NCI-H69 (cell line): ENCODE measurements at regions not wholly inside any gene's neighbourhood (a gene's known extent, or its start where the extent isn't known, plus 50 kb on each side); places are given as distances from the start of the nearest gene placed in this dataset.
A peak's percentile ranks its signal among the peaks of the same experiment; 100 is the strongest.

Experiments
- DNase-seq: peaks from one replicate; lab custom pipeline; 2025; lab: John Stamatoyannopoulos, UW

DNA sequence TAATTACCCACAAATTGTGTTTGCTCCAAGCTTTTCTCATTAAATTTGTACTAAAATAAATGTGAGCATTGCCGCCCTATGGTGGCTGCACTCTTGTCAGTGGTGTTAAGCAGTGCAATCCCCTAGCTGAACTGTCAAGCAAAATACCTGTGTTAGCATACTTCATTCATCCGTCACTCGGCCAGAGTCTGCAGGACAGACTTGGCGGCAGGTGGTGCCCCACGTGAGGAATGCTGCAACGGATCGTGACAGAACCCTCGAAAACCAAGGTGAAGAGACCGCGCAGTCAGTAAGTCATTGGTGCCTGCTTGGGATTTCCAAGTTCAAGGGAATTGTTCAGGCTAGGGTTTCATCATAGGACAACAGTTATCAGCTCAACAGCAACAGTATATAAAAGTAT, 1592.1 kb upstream of the TENM4 start:
- no peak for DNase-seq

DNA sequence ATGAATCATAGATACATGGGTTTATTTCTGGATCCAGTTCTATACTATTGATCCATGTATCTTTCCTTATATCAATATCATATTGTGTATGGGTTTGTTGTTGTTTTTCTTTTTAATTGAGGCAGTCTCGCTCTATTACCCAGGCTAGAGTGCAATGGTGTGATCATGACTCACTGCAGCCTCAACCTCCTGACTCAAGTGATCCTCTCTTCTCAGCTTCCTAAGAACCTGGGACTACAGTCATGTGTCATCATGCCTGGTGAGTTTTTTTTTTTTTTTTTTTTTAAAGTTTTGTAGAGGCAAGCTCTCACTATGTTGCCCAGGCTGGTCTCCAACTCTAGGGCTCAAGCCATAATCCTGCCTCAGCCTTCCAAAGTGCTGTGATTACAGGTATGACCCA, 1589.4 kb upstream of the TENM4 start:
- DNase-seq = no peak

DNA sequence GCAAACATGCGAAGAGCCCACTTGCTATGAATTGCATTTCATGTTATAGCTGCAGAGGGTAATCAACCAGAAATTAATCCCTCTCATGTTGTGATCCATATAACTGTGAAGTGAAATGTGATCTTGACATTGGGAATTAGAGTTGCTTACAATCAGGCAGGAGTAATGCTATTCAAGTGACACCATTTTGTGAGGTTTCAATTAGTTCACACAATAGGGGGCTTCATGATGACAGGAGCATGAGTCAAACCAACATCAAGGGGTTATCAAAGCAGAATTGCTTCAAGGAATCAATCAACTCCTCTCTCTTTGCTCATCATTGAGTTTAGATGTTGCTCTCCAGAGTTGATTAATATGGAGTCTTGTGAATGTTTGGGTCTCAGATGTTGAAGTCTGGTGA, 1585.2 kb upstream of the TENM4 start:
- DNase-seq = no peak

DNA sequence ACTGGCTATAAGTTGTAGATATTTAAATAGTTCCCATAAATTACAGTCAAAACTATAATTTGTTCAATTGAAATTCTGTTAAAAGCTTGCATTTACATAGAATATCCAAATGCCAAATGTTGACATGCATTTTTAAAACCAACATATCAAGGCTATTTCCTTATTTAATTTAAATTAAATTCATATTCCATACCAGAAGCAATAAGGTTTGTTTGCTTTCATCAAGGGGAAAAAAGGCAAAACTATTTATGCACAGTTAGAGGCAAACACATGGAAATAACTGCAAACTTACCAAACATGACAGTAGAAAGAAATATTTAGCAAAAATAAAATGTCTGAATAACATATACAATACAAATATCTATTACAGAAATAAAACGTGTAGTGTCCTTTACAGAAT, 1581.2 kb upstream of the TENM4 start:
- DNase-seq = no peak

DNA sequence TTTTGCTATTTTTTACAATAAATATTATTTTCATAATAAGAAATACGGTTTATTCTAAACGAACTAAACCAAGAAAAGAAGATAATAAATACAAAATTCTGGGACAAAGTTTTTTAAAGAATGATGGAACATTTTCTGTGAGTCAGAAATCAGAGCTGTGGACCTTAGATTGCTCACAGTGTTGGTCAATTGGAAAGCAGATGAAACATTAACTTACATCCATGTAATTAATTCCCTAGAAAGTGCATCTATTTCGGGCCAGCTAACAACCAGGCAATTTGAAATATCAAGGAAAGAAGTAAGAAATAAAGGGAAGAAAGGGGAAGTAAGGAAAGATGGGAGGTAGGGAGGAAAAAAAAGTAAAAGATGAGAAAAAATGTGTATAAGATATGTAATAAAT, 1569.8 kb upstream of the TENM4 start:
- DNase-seq = no peak

DNA sequence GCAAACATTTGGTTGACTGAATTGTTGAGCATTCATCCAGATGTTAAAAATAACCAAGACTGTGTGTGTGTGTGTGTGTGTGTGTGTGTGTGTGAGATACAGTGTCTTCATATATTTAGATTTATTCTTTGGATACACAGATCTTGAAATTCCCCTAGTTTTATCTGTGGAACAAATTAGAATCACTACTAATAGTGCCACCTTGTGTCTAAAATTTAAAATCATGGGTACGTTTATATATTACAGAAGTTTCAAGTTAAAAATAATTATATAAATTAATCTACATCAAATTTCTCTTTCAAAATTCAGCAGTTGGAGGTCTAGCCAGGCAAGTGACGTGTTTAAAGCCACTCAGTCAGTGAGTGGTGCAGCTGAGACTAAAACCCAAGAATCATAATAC, 1566.2 kb upstream of the TENM4 start:
- DNase-seq = peak; percentile 7

DNA sequence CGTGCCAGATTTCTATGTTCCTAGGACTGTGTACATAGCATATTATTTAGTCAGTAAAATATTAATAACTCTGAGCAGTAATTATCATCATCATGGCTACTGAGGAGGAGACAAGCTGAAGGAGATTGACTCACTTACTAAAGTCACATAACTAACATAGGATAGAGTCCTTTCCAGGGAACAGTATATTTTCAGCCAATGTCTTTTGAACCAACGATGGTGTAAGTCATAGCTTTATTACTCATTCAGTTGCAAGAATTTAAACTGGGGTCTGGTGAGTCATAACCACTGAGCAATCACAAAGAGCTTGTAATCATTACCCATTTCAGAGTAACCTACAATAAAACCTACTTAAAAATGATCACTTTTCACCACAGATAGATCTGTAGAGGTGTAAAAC, 1564.8 kb upstream of the TENM4 start:
- DNase-seq = peak; percentile 14

DNA sequence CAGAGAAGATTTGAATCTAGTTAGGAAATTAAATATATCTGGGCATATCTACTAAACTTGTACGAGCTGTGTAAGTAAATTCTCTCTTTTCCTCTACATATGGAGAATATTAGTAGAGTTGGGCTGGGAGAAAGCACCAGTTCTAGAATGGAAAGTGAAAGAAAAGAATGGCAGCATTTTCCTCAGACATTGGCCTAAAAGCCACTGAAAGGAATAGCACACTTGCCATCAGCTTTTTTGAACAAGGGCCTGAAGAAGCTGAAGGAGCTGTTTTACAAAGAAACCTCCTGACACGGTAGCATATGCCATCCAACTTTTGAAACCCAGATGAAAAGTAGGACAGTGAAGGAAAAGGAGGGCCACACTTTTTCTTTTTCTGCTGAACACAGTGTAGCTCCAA, 1563.7 kb upstream of the TENM4 start:
- no peak for DNase-seq

DNA sequence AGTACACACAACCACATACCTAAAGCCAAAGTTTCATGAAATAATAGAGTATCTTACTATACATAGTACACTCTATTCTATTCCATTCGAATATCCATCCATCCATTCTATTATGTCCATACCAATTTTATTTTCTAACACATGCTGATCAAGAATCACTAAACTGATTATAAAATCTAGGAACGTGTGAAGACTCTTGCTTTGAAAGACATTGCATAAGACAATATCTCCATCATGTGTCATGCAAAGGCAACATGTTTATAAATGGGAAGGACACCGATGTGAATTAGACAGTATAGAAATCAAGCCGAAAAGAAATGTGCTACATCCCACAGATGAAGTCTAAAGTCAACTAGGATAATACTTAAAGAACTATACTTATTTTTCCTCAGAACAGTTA, 1561.5 kb upstream of the TENM4 start:
- DNase-seq = no peak

DNA sequence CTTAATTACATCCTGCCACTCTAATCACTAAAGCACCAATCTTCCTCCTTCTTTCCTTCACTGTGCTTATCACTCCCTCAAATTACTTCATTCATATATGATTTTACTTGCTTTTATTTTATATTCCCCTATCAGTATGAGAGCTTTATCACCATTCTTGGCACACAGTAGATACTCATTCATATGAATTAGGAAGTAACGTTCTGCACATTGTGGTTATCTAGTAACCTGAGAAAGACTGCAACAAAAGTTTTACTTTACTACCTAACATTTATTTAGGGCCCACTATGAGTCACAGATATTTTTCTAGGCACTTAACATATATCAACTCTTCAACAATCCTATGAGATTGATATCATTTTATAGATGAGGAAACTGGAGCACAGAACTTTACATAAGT, 1559.9 kb upstream of the TENM4 start:
- DNase-seq = no peak

DNA sequence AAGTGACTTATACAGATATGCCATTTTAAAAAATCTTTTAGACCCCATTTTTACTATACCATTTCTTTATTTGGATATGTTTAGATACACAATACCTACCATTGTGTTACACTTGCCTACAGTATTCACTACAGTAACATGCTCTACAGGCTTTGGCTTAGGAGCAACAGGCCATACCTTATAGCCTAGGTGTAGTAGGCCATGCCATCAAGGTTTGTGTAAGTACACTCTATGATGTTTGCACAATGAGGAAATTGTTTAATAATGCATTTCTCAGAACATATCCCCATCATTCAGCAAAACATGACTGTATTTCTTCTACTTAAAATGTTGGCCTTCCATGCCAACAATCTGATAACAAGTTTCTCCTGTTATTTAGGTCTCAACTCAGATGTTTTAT, 1559.5 kb upstream of the TENM4 start:
- DNase-seq = no peak

DNA sequence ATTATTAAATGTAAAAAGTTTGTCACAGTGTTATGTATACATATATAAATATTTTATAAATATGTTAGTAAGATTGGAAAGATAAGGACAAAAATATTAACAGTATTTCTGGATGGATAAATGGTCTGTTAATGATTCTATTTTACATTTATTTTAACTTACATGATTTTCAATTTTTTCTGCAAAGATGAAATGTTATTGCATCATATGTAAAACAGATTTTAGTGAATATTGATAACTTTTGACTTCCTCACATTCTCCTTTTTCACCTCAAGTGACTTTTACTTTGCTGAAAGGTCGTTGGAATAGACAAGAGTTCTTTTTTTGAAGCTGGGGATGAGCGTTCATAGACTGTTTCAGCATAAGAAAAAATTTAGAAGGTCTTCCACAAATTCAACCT, 1554.7 kb upstream of the TENM4 start:
- no peak for DNase-seq

DNA sequence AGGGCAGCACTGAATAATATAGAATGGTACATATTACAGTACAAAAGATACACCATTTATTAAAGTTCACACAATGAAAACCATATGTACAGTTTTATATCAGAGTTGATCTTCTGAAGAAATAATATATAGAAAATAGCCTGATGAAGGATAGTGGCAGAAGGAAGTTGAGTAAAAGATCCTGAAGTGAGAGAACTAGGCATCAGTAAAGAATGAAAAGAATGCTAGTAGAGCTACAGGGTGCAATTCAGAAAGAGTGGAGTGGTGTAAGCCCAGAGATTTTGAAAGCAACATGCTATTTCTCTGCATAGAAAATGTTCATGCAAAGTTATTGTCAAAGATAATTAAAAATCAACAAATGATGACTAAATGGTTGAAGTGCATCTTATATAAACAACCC, 1552.7 kb upstream of the TENM4 start:
- DNase-seq = no peak

DNA sequence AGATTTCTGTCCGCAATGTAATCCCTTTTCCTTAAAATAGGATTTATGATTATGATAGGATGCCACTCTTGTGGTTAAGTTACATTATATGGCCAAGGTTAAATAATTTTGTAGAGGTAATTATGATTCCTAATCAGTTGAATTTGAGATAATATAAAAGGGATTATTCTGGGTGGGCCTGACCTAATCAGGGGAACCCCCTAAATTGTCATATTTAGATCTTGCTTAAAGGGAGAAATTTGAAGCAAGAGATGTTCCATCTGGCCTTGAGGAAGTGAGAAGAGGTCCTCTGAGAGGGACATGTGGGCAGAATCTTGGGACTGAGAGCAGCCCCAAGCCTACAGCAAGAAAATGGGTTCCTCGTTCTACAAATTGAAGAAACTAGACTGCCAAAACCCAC, 1550.1 kb upstream of the TENM4 start:
- DNase-seq = no peak

DNA sequence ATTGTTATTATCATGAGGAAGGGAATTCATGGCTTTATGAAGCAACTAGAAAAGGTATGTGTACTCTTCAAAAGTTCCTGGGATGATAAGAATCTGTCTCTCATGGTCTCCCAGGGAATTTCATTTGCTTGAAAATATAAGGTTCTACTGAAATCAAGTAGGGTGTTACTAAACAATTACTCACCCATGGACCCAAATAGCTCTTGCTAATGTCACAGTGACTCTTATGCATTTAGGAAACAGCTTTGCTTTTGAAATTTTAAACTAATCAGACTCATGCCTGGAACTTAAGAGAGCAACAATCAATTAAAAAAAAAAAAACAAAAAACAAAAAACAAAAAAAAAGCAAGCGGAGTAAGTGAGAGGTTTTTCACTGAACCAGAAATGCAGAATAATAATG, 1546.3 kb upstream of the TENM4 start:
- no peak for DNase-seq

DNA sequence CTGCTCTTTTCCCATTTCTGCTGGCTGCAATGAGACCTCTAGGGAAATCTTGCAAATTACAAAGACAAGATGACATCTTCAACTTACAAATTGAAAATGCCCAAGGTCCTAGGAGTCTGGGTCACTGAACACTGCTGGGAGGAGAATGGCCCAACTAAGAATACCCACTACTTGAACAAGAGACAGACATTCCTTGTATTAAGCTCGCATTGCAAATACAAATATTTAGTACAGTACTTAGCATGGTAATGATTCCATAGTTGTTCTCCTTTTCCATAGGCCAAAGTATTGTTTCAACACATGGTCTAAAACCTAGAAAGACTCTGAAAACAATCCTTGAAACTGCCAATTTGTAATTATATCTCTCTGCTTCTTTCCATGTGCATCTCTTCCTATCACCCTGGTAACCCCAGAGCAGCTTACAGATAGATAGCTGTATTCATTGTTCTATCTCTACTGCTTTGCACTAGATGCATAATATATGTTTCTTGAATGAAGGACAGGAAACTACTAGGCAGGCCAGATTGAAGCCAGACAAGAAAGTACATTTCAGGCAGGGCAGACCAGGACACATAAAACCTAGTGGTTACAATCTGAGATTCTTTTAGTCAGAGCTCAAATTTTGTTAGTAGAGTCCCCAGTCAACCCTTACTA, 1545.7 kb upstream of the TENM4 start:
- no peak for DNase-seq

DNA sequence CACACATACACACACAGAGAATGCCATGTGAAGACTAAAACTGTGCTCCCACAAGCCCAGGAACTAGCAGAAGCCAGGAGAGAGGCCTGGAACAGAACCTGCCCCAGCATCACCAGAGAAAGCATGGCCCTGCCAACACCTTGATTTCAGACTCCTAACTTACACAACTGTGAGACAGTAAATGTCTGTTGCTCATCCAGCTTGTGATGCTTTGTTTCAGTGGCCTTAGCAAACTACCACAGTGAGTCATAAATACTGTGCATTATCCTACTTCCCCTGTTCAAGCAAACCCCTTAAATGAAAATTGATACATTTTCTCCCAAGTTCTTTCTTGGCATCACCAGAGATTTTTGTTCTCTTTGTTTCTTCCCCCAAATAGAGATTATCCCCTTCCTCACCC, 1539.4 kb upstream of the TENM4 start:
- peak; percentile 24 for DNase-seq

DNA sequence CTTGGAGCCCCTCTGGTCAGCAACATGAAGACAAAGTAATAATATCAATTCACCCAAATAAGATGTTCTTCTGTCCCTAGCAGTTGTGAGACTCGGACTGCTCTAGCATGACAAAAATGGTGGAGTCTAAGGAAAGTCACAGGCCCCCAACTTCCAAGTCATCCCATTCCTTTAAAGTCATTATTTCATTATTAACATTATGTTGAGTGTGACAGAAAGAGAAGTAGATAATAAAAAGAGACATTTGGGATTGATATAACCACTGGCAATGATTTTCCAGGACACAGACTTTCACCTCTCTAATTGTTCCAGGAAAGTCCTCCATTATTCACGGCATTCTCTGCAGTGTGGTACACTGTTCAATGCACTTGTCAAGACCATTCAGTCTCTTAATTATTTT, 1533.0 kb upstream of the TENM4 start:
- DNase-seq = no peak

DNA sequence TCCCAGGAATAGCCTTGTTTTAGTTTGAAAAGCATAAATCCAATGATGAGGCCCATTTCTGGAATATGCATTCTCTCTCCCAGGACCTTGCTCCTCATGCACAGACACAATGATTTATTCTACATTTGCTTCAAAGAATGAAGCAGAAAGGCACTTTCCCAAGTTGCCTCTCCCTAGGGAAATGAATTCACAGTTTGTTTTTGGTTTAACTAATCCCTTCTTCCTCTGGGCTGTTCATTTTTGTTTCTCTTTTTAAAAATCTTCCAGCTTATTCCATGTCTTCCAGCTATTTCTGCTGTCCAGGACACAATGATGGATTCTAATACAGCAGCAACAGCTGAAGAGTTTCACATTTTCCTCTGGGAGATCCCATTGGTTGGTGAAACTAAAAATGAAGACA, 1529.2 kb upstream of the TENM4 start:
- DNase-seq = no peak

DNA sequence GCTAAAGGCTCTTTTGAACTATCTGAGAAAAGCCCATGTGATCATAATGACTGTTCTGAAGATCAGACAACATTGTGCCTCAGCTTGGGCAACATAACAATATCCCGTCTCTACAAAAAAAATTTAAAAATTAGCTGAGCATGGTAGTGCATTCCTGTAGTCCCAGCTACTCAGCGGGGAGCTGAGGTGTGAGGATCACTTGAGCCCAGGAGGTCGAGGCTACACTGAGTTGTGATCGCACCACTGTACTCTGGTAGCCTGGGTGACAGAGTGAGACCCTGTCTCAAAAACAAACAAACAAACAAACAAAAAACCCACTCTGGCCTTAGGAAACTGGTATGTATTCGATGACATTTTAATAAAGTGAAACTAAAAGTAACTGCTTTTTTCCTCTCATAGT, 1526.8 kb upstream of the TENM4 start:
- DNase-seq = no peak

DNA sequence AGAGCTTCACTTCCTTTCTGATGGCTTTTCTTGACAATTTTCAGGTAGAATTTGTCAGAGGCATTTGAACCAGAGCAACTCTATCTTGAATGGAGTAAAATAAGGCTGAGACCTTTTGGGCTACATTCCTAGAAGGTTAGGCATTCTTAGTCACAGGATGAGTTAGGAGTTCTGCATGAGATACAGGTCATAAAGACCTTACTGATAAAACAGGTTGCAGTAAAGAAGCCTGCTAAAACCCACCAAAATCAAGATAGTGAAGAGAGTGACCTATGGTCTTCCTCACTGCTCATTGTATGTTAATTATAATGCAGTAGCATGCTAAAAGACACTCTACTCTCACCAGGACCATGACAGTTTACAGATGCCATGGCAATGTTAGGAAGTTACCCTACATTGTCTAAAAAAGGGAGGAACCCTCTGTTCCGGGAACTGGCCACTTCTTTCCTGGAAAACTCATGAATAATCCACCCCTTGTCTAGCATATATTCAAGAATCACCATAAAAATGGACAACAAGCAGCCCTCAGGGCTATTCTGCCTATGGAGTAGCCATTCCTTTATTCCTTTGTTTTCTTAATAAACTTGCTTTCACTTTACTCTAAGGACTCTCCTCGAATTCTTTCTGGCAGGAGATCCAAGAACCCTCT, 1519.7 kb upstream of the TENM4 start:
- DNase-seq = no peak

DNA sequence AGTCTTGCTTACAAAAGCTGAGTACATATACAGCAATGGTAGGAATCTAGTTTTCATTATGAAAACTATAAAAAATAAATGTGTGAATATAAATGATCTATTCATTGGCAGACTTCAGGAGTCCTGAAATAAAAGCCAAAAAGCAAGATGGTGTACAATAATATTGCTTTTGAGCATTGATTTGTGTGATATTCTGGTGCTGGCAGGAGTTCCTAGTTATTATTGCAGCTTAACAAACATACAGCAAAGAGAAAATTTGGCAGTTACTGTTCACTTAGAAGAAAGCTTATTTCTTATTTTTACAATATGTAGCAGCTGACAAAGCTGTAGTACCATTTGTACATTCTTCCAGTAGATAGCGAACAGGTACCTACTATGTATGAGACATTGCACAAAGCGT, 1518.9 kb upstream of the TENM4 start:
- no peak for DNase-seq

DNA sequence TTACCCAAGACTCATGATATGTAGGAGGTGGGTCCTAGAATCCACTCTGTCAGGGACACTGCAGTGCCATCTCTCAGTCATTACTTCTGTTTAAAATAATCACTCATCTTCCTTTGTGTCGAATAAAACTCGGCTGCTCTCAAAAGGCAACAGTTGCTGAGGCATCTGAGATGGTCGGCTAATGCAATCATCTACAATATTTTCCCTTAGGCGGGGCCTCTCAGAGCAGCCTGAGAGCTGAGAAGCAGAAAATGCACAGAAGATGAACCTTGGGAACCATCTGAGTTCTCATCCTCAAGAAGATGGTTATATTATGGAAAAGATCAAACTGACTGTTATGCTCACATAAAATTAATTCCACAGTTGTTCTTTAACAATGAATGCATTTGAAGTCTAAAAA, 1518.2 kb upstream of the TENM4 start:
- DNase-seq = no peak

DNA sequence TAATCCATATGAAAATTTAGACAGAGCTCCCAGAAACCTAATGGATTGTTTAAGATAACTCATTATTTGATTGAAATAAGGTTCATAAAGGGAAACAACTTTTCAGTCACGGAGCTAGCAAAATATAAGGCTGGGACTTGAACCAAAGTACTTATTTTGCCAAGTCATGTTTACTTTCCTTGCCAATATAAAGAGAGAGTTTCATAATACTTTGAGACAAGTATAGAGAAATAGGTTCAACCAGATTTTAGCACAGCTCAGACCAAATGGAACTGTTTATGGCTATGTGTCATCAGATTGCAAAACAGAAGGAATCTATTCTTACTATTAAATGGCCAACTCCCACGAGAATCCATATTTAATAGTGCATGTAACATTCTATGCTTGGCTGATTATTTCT, 1517.5 kb upstream of the TENM4 start:
- DNase-seq = no peak
